ENCODE measurements at regions not wholly inside any gene's neighbourhood (a gene's known extent, or its start where the extent isn't known, plus 50 kb on each side); places are given as distances from the start of the nearest gene placed in this dataset.

GRCh38 chr11:41836431-41836830 lies 377.0 kb upstream of the LRRC4C start:
- H3K4me3 ChIP-seq, result no peak overlapping the region
- DNase-seq, result no peak
- TF ChIP-seq CTCF (IDR thresholded peaks at IDR 0.05) (no peak), POLR2A (IDR thresholded peaks at IDR 0.05) (no peak)
- H3K27me3 ChIP-seq, result no peaks in the 10 kb centered on the region
- H3K27ac ChIP-seq, result no peak overlapping the region
- H3K9me3 ChIP-seq, result no peaks in the 10 kb centered on the region
- H3K36me3 ChIP-seq, result no peaks in the 10 kb centered on the region
- no peaks in the 10 kb centered on the region for H3K4me1 ChIP-seq

- TF ChIP-seq POLR2A (IDR thresholded peaks at IDR 0.05) (no peak), CTCF (IDR thresholded peaks at IDR 0.05) (no peak)
- no peaks in the 10 kb centered on the region for H3K27me3 ChIP-seq
- H3K27ac ChIP-seq, result no peak overlapping the region
- no peak overlapping the region for H3K4me3 ChIP-seq
- H3K4me1 ChIP-seq, result no peaks in the 10 kb centered on the region
- no peak for DNase-seq
- H3K9me3 ChIP-seq, result peaks cover 0 to 5% (median 0%) of the 10 kb centered on the region in 4 donors
- H3K36me3 ChIP-seq, result no peaks in the 10 kb centered on the region
Observed at GRCh38 chr11:41842673-41843072, 383.2 kb upstream of the LRRC4C start.

GRCh38 chr11:41845066-41845465 lies 385.6 kb upstream of the LRRC4C start:
- peak in 1 of 6 experiments; percentile 6 for TF ChIP-seq CTCF (IDR thresholded peaks at IDR 0.05)
- no peak for TF ChIP-seq POLR2A (IDR thresholded peaks at IDR 0.05)
- peaks cover 0 to 5% (median 0%) of the 10 kb centered on the region in 4 donors for H3K9me3 ChIP-seq
- H3K4me1 ChIP-seq, result no peaks in the 10 kb centered on the region
- H3K27ac ChIP-seq, result no peak overlapping the region
- no peaks in the 10 kb centered on the region for H3K27me3 ChIP-seq
- no peak for DNase-seq
- no peak overlapping the region for H3K4me3 ChIP-seq
- no peaks in the 10 kb centered on the region for H3K36me3 ChIP-seq

GRCh38 chr11:41848349-41848748 lies 388.9 kb upstream of the LRRC4C start:
- H3K27ac ChIP-seq, result no peak overlapping the region
- H3K36me3 ChIP-seq, result no peaks in the 10 kb centered on the region
- H3K9me3 ChIP-seq, result no peaks in the 10 kb centered on the region
- TF ChIP-seq CTCF (IDR thresholded peaks at IDR 0.05), result no peak
- no peak for TF ChIP-seq POLR2A (IDR thresholded peaks at IDR 0.05)
- H3K4me3 ChIP-seq, result no peak overlapping the region
- no peaks in the 10 kb centered on the region for H3K27me3 ChIP-seq
- no peaks in the 10 kb centered on the region for H3K4me1 ChIP-seq
- DNase-seq, result no peak

GRCh38 chr11:41849250-41849649 lies 389.8 kb upstream of the LRRC4C start:
- Histone ChIP-seq H3K36me3 (no peaks in the 10 kb centered on the region), H3K27ac (no peak overlapping the region), H3K4me3 (no peak overlapping the region), H3K4me1 (no peaks in the 10 kb centered on the region), H3K27me3 (no peaks in the 10 kb centered on the region), H3K9me3 (no peaks in the 10 kb centered on the region)
- no peak for DNase-seq
- no peak for TF ChIP-seq CTCF (IDR thresholded peaks at IDR 0.05)
- no peak for TF ChIP-seq POLR2A (IDR thresholded peaks at IDR 0.05)

- H3K4me3 ChIP-seq, result no peak overlapping the region
- H3K27ac ChIP-seq, result no peak overlapping the region
- no peak for TF ChIP-seq POLR2A (IDR thresholded peaks at IDR 0.05)
- TF ChIP-seq CTCF (IDR thresholded peaks at IDR 0.05), result no peak
- H3K36me3 ChIP-seq, result no peaks in the 10 kb centered on the region
- H3K4me1 ChIP-seq, result no peaks in the 10 kb centered on the region
- no peaks in the 10 kb centered on the region for H3K9me3 ChIP-seq
- no peak for DNase-seq
- H3K27me3 ChIP-seq, result no peaks in the 10 kb centered on the region
Observed at GRCh38 chr11:41851743-41852142, 392.3 kb upstream of the LRRC4C start.

All from Peyer's patch (tissue), 4 donors.